Stimulated activated naive B cell treated with anti-CD40 and anti-IgM and Interleukin-4, amounts not matched to agents 10 μg/mL and 1 μg/mL and 100 μg/mL, for 72 hours (primary cell): ENCODE measurements at regions not wholly inside any gene's neighbourhood (a gene's known extent, or its start where the extent isn't known, plus 50 kb on each side); places are given as distances from the start of the nearest gene placed in this dataset.

Experiments
- ATAC-seq, 2 donors: fragments of 150-1000 bp; cut with Tn5 transposase; replicated peaks; 2 replicates each; pipeline ENCODE4 v1.10.0; 2021; ENCODE audit warnings: moderate library complexity in 1 of 2
- DNase-seq: peaks from one replicate; pipeline ENCODE4 v3.0.0; 2021
- H3K27ac Mint-ChIP-seq: one replicate; pipeline ENCODE4 v1.8.0; 2022; ENCODE audit warnings: mild to moderate bottlenecking, mixed read lengths
- H3K27me3 Mint-ChIP-seq, 2 donors: one replicate each; pipeline ENCODE4 v1.8.0; 2022; ENCODE audit warnings: mixed read lengths in 2 of 2
- H3K36me3 Mint-ChIP-seq, 2 donors: one replicate each; pipeline ENCODE4 v1.8.0; 2022; ENCODE audit warnings: mixed read lengths in 2 of 2, mild to moderate bottlenecking in 1 of 2
- H3K4me1 Mint-ChIP-seq, 2 donors: one replicate each; pipeline ENCODE4 v1.8.0; 2022; ENCODE audit warnings: mixed read lengths in 2 of 2, mild to moderate bottlenecking in 1 of 2
- H3K4me3 Mint-ChIP-seq, 2 donors: one replicate each; pipeline ENCODE4 v1.8.0; 2022; ENCODE audit warnings: mild to moderate bottlenecking in 2 of 2, mixed read lengths in 2 of 2, moderate library complexity in 1 of 2
- H3K9me3 Mint-ChIP-seq, 2 donors: one replicate each; pipeline ENCODE4 v1.8.0; 2022; ENCODE audit warnings: mixed read lengths in 2 of 2, mild to moderate bottlenecking in 1 of 2

GRCh38 chr10:90621577-90621976 is 236.3 kb downstream of the HTR7 start:
- ATAC-seq: no peak
- Mint-ChIP-seq H3K27ac (no peak overlapping the region), H3K27me3 (peaks cover 7 to 13% of the 10 kb centered on the region in 2 donors), H3K9me3 (no peaks in the 10 kb centered on the region), H3K4me1 (no peaks in the 10 kb centered on the region), H3K4me3 (no peak overlapping the region), H3K36me3 (no peaks in the 10 kb centered on the region)
- no peak for DNase-seq

- H3K36me3 Mint-ChIP-seq: no peaks in the 10 kb centered on the region
- no peak for DNase-seq
- no peak overlapping the region for H3K27ac Mint-ChIP-seq
- H3K9me3 Mint-ChIP-seq: peaks cover 3 to 4% of the 10 kb centered on the region in 2 donors
- ATAC-seq: no peak
- no peak overlapping the region for H3K4me3 Mint-ChIP-seq
- no peaks in the 10 kb centered on the region for H3K4me1 Mint-ChIP-seq
- no peaks in the 10 kb centered on the region for H3K27me3 Mint-ChIP-seq
Observed at GRCh38 chr10:90635111-90635765, 222.6 kb downstream of the HTR7 start.

GRCh38 chr10:90640756-90641155 is 217.1 kb downstream of the HTR7 start:
- ATAC-seq (no peak), DNase-seq (no peak)
- no peak overlapping the region for H3K4me3 Mint-ChIP-seq
- no peak overlapping the region for H3K27ac Mint-ChIP-seq
- H3K4me1 Mint-ChIP-seq: no peaks in the 10 kb centered on the region
- H3K9me3 Mint-ChIP-seq: peaks cover 3 to 4% of the 10 kb centered on the region in 2 donors
- H3K27me3 Mint-ChIP-seq: no peaks in the 10 kb centered on the region
- H3K36me3 Mint-ChIP-seq: no peaks in the 10 kb centered on the region

- H3K9me3 Mint-ChIP-seq: peaks cover 4% of the 10 kb centered on the region in 2 donors
- DNase-seq: no peak
Observed at GRCh38 chr10:90641731-90642130, 216.1 kb downstream of the HTR7 start.

GRCh38 chr10:90642136-90642535 is 215.7 kb downstream of the HTR7 start:
- Mint-ChIP-seq H3K27me3 (no peaks in the 10 kb centered on the region), H3K4me1 (no peaks in the 10 kb centered on the region), H3K9me3 (peaks cover 4 to 7% of the 10 kb centered on the region in 2 donors), H3K27ac (no peak overlapping the region), H3K4me3 (no peak overlapping the region), H3K36me3 (no peaks in the 10 kb centered on the region)
- DNase-seq: no peak
- ATAC-seq: no peak

More at GRCh38 chr10:90641731-90642130, 216.1 kb downstream of the HTR7 start:
- H3K36me3 Mint-ChIP-seq: no peaks in the 10 kb centered on the region
- H3K27ac Mint-ChIP-seq: no peak overlapping the region
- ATAC-seq: no peak
- H3K27me3 Mint-ChIP-seq: no peaks in the 10 kb centered on the region
- no peak overlapping the region for H3K4me3 Mint-ChIP-seq
- H3K4me1 Mint-ChIP-seq: no peaks in the 10 kb centered on the region

- Mint-ChIP-seq H3K36me3 (no peaks in the 10 kb centered on the region), H3K27me3 (no peaks in the 10 kb centered on the region), H3K4me3 (no peak overlapping the region), H3K4me1 (no peaks in the 10 kb centered on the region), H3K9me3 (peaks cover 4 to 7% of the 10 kb centered on the region in 2 donors), H3K27ac (no peak overlapping the region)
- ATAC-seq: no peak
- no peak for DNase-seq
Observed at GRCh38 chr10:90642650-90643049, 215.2 kb downstream of the HTR7 start.

GRCh38 chr10:90644165-90644564 is 213.7 kb downstream of the HTR7 start:
- no peaks in the 10 kb centered on the region for H3K4me1 Mint-ChIP-seq
- H3K4me3 Mint-ChIP-seq: no peak overlapping the region
- peaks cover 0 to 10% of the 10 kb centered on the region in 2 donors for H3K27me3 Mint-ChIP-seq
- no peak overlapping the region for H3K27ac Mint-ChIP-seq
- H3K9me3 Mint-ChIP-seq: peaks cover 0 to 5% of the 10 kb centered on the region in 2 donors
- ATAC-seq (no peak), DNase-seq (no peak)
- no peaks in the 10 kb centered on the region for H3K36me3 Mint-ChIP-seq

- DNase-seq (no peak), ATAC-seq (no peak)
- H3K4me3 Mint-ChIP-seq: no peak overlapping the region
- peaks cover 0 to 11% of the 10 kb centered on the region in 2 donors for H3K9me3 Mint-ChIP-seq
- H3K4me1 Mint-ChIP-seq: no peaks in the 10 kb centered on the region
- H3K27me3 Mint-ChIP-seq: peaks cover 18 to 20% of the 10 kb centered on the region in 2 donors
- H3K36me3 Mint-ChIP-seq: no peaks in the 10 kb centered on the region
- H3K27ac Mint-ChIP-seq: no peak overlapping the region
Observed at GRCh38 chr10:90650858-90651257, 207.0 kb downstream of the HTR7 start.

- DNase-seq: no peak
- peaks cover 21 to 28% of the 10 kb centered on the region in 2 donors for H3K27me3 Mint-ChIP-seq
- H3K9me3 Mint-ChIP-seq: peaks cover 4 to 7% of the 10 kb centered on the region in 2 donors
- ATAC-seq: no peak
- no peaks in the 10 kb centered on the region for H3K36me3 Mint-ChIP-seq
- no peaks in the 10 kb centered on the region for H3K4me1 Mint-ChIP-seq
- no peak overlapping the region for H3K27ac Mint-ChIP-seq
- H3K4me3 Mint-ChIP-seq: no peak overlapping the region
Observed at GRCh38 chr10:90652519-90652918, 205.3 kb downstream of the HTR7 start.

- no peaks in the 10 kb centered on the region for H3K4me1 Mint-ChIP-seq
- H3K9me3 Mint-ChIP-seq: peaks cover 6 to 13% of the 10 kb centered on the region in 2 donors
- ATAC-seq: no peak
- peaks cover 2 to 4% of the 10 kb centered on the region in 2 donors for H3K36me3 Mint-ChIP-seq
- H3K27me3 Mint-ChIP-seq: peaks cover 24 to 26% of the 10 kb centered on the region in 2 donors
- H3K4me3 Mint-ChIP-seq: no peak overlapping the region
- no peak overlapping the region for H3K27ac Mint-ChIP-seq
- DNase-seq: no peak
Observed at GRCh38 chr10:90658791-90659190, 199.0 kb downstream of the HTR7 start.

GRCh38 chr10:90665905-90666662 is 191.8 kb downstream of the HTR7 start:
- no peak for ATAC-seq
- no peak overlapping the region for H3K27ac Mint-ChIP-seq

GRCh38 chr10:90674461-90674860 is 183.4 kb downstream of the HTR7 start:
- Mint-ChIP-seq H3K4me1 (no peaks in the 10 kb centered on the region), H3K9me3 (no peaks in the 10 kb centered on the region), H3K4me3 (no peak overlapping the region), H3K27ac (no peak overlapping the region), H3K27me3 (peaks cover 13 to 27% of the 10 kb centered on the region in 2 donors), H3K36me3 (no peaks in the 10 kb centered on the region)
- DNase-seq (no peak), ATAC-seq (no peak)

More at GRCh38 chr10:90665905-90666662, 191.8 kb downstream of the HTR7 start:
- DNase-seq: no peak
- H3K4me3 Mint-ChIP-seq: no peak overlapping the region
- H3K9me3 Mint-ChIP-seq: no peaks in the 10 kb centered on the region
- H3K36me3 Mint-ChIP-seq: no peaks in the 10 kb centered on the region
- H3K27me3 Mint-ChIP-seq: peaks cover 8 to 15% of the 10 kb centered on the region in 2 donors
- no peaks in the 10 kb centered on the region for H3K4me1 Mint-ChIP-seq

- Mint-ChIP-seq H3K27ac (no peak overlapping the region), H3K4me1 (no peaks in the 10 kb centered on the region), H3K4me3 (no peak overlapping the region), H3K36me3 (no peaks in the 10 kb centered on the region), H3K27me3 (peaks cover 13 to 27% of the 10 kb centered on the region in 2 donors), H3K9me3 (no peaks in the 10 kb centered on the region)
- DNase-seq (no peak), ATAC-seq (no peak)
Observed at GRCh38 chr10:90674928-90675327, 182.9 kb downstream of the HTR7 start.

GRCh38 chr10:90675621-90676020 is 182.2 kb downstream of the HTR7 start:
- ATAC-seq (no peak), DNase-seq (no peak)
- Mint-ChIP-seq H3K4me1 (no peaks in the 10 kb centered on the region), H3K36me3 (no peaks in the 10 kb centered on the region), H3K27ac (no peak overlapping the region), H3K4me3 (no peak overlapping the region), H3K9me3 (no peaks in the 10 kb centered on the region), H3K27me3 (peaks cover 8 to 23% of the 10 kb centered on the region in 2 donors)
